ENCODE measurements at regions not wholly inside any gene's neighbourhood (a gene's known extent, or its start where the extent isn't known, plus 50 kb on each side); places are given as distances from the start of the nearest gene placed in this dataset.

GRCh38 chr4:117900832-117901231 lies 133.5 kb upstream of the NDST3 start:
- no peaks in the 10 kb centered on the region for H3K36me3 ChIP-seq (ENCODE audit: insufficient read depth, low read length)
- no peaks in the 10 kb centered on the region for H3K9me2 ChIP-seq (replicated peaks; ENCODE audit: low read depth, low read length)
- H3K4me3 ChIP-seq (ENCODE audit: low read length, poor library complexity, severe bottlenecking) = no peak overlapping the region
- H4K20me1 ChIP-seq (ENCODE audit: insufficient read depth, low read length, poor library complexity, severe bottlenecking) = no peaks in the 10 kb centered on the region
- H3K4me2 ChIP-seq (ENCODE audit: low read depth, low read length, poor library complexity, severe bottlenecking) = no peak overlapping the region
- H3K9ac ChIP-seq (ENCODE audit: low read depth, low read length, poor library complexity, severe bottlenecking) = no peak overlapping the region
- no peak for TF ChIP-seq CTCF (conservative IDR thresholded peaks at IDR 0.05; ENCODE audit: low read length)
- TF ChIP-seq EZH2phosphoT487 (IDR thresholded peaks at IDR 0.05; ENCODE audit: borderline replicate concordance) = no peak
- peaks cover 5% of the 10 kb centered on the region for H3K4me1 ChIP-seq (ENCODE audit: insufficient read depth, low read length, poor library complexity, severe bottlenecking)
- no peaks in the 10 kb centered on the region for H3F3A ChIP-seq (ENCODE audit: low read depth)
- H2AFZ ChIP-seq (ENCODE audit: low read length) = no peak overlapping the region
- H3K9me3 ChIP-seq (ENCODE audit: insufficient read depth, low read depth, low read length) = no peaks in the 10 kb centered on the region
- no peaks in the 10 kb centered on the region for H3K79me2 ChIP-seq (ENCODE audit: insufficient read depth, low read length)
- H3K27me3 ChIP-seq (ENCODE audit: insufficient read depth, low read length, poor library complexity, severe bottlenecking) = no peaks in the 10 kb centered on the region

GRCh38 chr4:117907646-117908045 lies 126.6 kb upstream of the NDST3 start:
- no peak overlapping the region for H2AFZ ChIP-seq (ENCODE audit: low read length)
- no peak overlapping the region for H3K4me2 ChIP-seq (ENCODE audit: low read depth, low read length, poor library complexity, severe bottlenecking)
- H3F3A ChIP-seq (ENCODE audit: low read depth) = no peaks in the 10 kb centered on the region
- H3K4me1 ChIP-seq (ENCODE audit: insufficient read depth, low read length, poor library complexity, severe bottlenecking) = peaks cover 3% of the 10 kb centered on the region
- no peaks in the 10 kb centered on the region for H3K79me2 ChIP-seq (ENCODE audit: insufficient read depth, low read length)
- H3K4me3 ChIP-seq (ENCODE audit: low read length, poor library complexity, severe bottlenecking) = no peak overlapping the region
- no peak for TF ChIP-seq EZH2phosphoT487 (IDR thresholded peaks at IDR 0.05; ENCODE audit: borderline replicate concordance)
- TF ChIP-seq CTCF (conservative IDR thresholded peaks at IDR 0.05; ENCODE audit: low read length) = no peak
- H3K9me3 ChIP-seq (ENCODE audit: insufficient read depth, low read depth, low read length) = no peaks in the 10 kb centered on the region
- H3K9me2 ChIP-seq (replicated peaks; ENCODE audit: low read depth, low read length) = no peaks in the 10 kb centered on the region
- H4K20me1 ChIP-seq (ENCODE audit: insufficient read depth, low read length, poor library complexity, severe bottlenecking) = no peaks in the 10 kb centered on the region
- no peaks in the 10 kb centered on the region for H3K27me3 ChIP-seq (ENCODE audit: insufficient read depth, low read length, poor library complexity, severe bottlenecking)
- H3K9ac ChIP-seq (ENCODE audit: low read depth, low read length, poor library complexity, severe bottlenecking) = no peak overlapping the region
- no peaks in the 10 kb centered on the region for H3K36me3 ChIP-seq (ENCODE audit: insufficient read depth, low read length)

- Histone ChIP-seq H4K20me1 (ENCODE audit: insufficient read depth, low read length, poor library complexity, severe bottlenecking) (no peaks in the 10 kb centered on the region), H3F3A (ENCODE audit: low read depth) (no peaks in the 10 kb centered on the region), H3K4me1 (ENCODE audit: insufficient read depth, low read length, poor library complexity, severe bottlenecking) (peaks cover 3% of the 10 kb centered on the region), H3K4me2 (ENCODE audit: low read depth, low read length, poor library complexity, severe bottlenecking) (no peak overlapping the region), H3K27me3 (ENCODE audit: insufficient read depth, low read length, poor library complexity, severe bottlenecking) (no peaks in the 10 kb centered on the region), H3K79me2 (ENCODE audit: insufficient read depth, low read length) (no peaks in the 10 kb centered on the region), H3K36me3 (ENCODE audit: insufficient read depth, low read length) (no peaks in the 10 kb centered on the region), H3K9me3 (ENCODE audit: insufficient read depth, low read depth, low read length) (no peaks in the 10 kb centered on the region), H2AFZ (ENCODE audit: low read length) (no peak overlapping the region), H3K9ac (ENCODE audit: low read depth, low read length, poor library complexity, severe bottlenecking) (no peak overlapping the region), H3K4me3 (ENCODE audit: low read length, poor library complexity, severe bottlenecking) (no peak overlapping the region), H3K9me2 (replicated peaks; ENCODE audit: low read depth, low read length) (no peaks in the 10 kb centered on the region)
- TF ChIP-seq EZH2phosphoT487 (IDR thresholded peaks at IDR 0.05; ENCODE audit: borderline replicate concordance) = no peak
- TF ChIP-seq CTCF (conservative IDR thresholded peaks at IDR 0.05; ENCODE audit: low read length) = no peak
Observed at GRCh38 chr4:117908306-117909207, 125.7 kb upstream of the NDST3 start.
